Panc1 (cell line): ENCODE measurements at regions not wholly inside any gene's neighbourhood (a gene's known extent, or its start where the extent isn't known, plus 50 kb on each side); places are given as distances from the start of the nearest gene placed in this dataset.

Experiments used
- POLR2AphosphoS5 ChIP-seq: IDR thresholded peaks from 2 replicates; pipeline ENCODE4 v1.6.1; 2012; ENCODE audit warnings: mild to moderate bottlenecking, low read depth, low read length, moderate library complexity
- SIN3A ChIP-seq: IDR thresholded peaks from 2 replicates; pipeline ENCODE4 v1.6.1; 2012; ENCODE audit warnings: low read depth, mild to moderate bottlenecking, low read length, moderate library complexity, borderline replicate concordance; ENCODE audit not compliant: insufficient read depth
- TF ChIP-seq, protein P1 (sequence below): fragments of 450-650 bp; IDR thresholded peaks from 2 replicates; pipeline ENCODE4 v1.5.1; 2017; ENCODE audit warnings: mild to moderate bottlenecking
- TF ChIP-seq, protein P2 (sequence below), 2 experiments: IDR thresholded peaks; 2 replicates each; pipeline ENCODE4 v1.6.1; 2011 to 2012; ENCODE audit warnings: low read depth in 2 of 2, control low read depth in 1 of 2, low read length in 1 of 2, mild to moderate bottlenecking in 1 of 2, moderate library complexity in 1 of 2; ENCODE audit not compliant: insufficient read depth in 1 of 2

DNA sequence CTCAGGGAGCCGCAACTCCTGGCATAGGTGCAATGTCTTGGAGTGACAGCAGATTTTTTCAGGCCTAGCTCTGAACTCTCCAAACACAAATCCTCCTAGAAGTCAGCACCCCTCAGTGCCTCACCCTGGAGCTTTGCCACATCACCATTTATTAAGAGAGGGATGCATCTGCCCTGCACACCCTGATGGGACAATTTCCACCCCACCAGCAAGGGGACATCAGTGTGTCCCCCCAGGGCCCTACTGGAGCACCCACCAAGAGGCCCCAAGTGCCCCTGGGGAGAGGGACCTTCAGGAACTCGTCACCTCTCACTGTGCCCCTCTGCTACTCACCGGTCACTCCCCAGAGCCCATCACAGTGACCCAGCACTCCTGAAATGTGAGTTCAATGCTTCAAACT lies 144.7 kb downstream of the NDUFA10 start:
- TF ChIP-seq, protein P1, sequence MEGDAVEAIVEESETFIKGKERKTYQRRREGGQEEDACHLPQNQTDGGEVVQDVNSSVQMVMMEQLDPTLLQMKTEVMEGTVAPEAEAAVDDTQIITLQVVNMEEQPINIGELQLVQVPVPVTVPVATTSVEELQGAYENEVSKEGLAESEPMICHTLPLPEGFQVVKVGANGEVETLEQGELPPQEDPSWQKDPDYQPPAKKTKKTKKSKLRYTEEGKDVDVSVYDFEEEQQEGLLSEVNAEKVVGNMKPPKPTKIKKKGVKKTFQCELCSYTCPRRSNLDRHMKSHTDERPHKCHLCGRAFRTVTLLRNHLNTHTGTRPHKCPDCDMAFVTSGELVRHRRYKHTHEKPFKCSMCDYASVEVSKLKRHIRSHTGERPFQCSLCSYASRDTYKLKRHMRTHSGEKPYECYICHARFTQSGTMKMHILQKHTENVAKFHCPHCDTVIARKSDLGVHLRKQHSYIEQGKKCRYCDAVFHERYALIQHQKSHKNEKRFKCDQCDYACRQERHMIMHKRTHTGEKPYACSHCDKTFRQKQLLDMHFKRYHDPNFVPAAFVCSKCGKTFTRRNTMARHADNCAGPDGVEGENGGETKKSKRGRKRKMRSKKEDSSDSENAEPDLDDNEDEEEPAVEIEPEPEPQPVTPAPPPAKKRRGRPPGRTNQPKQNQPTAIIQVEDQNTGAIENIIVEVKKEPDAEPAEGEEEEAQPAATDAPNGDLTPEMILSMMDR = no peak
- no peak for TF ChIP-seq POLR2AphosphoS5
- TF ChIP-seq SIN3A = no peak
- TF ChIP-seq, protein P2, sequence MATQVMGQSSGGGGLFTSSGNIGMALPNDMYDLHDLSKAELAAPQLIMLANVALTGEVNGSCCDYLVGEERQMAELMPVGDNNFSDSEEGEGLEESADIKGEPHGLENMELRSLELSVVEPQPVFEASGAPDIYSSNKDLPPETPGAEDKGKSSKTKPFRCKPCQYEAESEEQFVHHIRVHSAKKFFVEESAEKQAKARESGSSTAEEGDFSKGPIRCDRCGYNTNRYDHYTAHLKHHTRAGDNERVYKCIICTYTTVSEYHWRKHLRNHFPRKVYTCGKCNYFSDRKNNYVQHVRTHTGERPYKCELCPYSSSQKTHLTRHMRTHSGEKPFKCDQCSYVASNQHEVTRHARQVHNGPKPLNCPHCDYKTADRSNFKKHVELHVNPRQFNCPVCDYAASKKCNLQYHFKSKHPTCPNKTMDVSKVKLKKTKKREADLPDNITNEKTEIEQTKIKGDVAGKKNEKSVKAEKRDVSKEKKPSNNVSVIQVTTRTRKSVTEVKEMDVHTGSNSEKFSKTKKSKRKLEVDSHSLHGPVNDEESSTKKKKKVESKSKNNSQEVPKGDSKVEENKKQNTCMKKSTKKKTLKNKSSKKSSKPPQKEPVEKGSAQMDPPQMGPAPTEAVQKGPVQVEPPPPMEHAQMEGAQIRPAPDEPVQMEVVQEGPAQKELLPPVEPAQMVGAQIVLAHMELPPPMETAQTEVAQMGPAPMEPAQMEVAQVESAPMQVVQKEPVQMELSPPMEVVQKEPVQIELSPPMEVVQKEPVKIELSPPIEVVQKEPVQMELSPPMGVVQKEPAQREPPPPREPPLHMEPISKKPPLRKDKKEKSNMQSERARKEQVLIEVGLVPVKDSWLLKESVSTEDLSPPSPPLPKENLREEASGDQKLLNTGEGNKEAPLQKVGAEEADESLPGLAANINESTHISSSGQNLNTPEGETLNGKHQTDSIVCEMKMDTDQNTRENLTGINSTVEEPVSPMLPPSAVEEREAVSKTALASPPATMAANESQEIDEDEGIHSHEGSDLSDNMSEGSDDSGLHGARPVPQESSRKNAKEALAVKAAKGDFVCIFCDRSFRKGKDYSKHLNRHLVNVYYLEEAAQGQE (IDR thresholded peaks at IDR 0.05; ENCODE audit: insufficient read depth in 1 of 2, low read depth in 2 of 2, low read length in 1 of 2) = no peak
